ENCODE measurements at regions not wholly inside any gene's neighbourhood (a gene's known extent, or its start where the extent isn't known, plus 50 kb on each side); places are given as distances from the start of the nearest gene placed in this dataset.

DNA sequence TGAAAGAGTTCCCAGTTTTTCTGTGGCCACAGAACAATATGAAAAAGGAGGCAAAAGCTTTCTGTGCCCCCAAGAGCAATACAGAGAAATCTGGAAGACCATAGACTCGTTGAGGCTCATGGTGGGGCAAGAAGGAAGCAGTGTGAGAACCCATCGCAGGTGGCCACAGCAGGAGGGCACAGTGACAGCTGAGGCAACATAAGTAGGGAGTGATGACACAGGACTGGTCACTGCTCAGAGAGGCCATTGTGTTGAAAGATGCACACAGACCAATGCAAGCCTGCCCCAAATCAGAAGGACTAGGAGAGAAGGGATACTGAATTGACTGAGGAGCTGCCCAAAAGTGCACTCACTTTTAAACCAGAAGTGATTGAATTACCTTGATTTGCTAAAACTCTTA, 483.6 kb downstream of the EPHA4 start:
- TF ChIP-seq, protein P1, sequence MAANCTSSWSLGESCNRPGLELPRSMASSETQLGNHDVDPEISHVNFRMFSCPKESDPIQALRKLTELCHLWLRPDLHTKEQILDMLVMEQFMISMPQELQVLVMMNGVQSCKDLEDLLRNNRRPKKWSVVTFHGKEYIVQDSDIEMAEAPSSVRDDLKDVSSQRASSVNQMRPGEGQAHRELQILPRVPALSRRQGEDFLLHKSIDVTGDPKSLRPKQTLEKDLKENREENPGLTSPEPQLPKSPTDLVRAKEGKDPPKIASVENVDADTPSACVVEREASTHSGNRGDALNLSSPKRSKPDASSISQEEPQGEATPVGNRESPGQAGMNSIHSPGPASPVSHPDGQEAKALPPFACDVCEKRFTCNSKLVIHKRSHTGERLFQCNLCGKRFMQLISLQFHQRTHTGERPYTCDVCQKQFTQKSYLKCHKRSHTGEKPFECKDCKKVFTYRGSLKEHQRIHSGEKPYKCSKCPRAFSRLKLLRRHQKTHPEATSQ (tag by site-specific recombination; IDR thresholded peaks at IDR 0.05), result no peak
- TF ChIP-seq ZNF707 (tag by site-specific recombination; IDR thresholded peaks at IDR 0.05) (no peak), ZNF311 (tag by site-specific recombination; IDR thresholded peaks at IDR 0.05; ENCODE audit: borderline replicate concordance) (no peak), ZNF416 (tag by site-specific recombination; IDR thresholded peaks at IDR 0.05) (no peak), ZNF146 (tag by site-specific recombination; IDR thresholded peaks at IDR 0.05) (no peak), ZNF626 (tag by site-specific recombination; IDR thresholded peaks at IDR 0.05) (no peak), ZNF248 (tag by site-specific recombination; IDR thresholded peaks at IDR 0.05) (no peak), ZNF473 (tag by site-specific recombination; IDR thresholded peaks at IDR 0.05) (no peak), ZNF623 (tag by site-specific recombination; IDR thresholded peaks at IDR 0.05) (no peak), ZNF138 (tag by site-specific recombination; IDR thresholded peaks at IDR 0.05; ENCODE audit: borderline replicate concordance) (no peak), ZSCAN30 (tag by site-specific recombination; IDR thresholded peaks at IDR 0.05) (no peak), GLI4 (tag by site-specific recombination; IDR thresholded peaks at IDR 0.05) (no peak), ZNF174 (tag by site-specific recombination; IDR thresholded peaks at IDR 0.05) (no peak), ZNF776 (tag by site-specific recombination; IDR thresholded peaks at IDR 0.05; ENCODE audit: borderline replicate concordance) (no peak), ZNF555 (tag by site-specific recombination; conservative IDR thresholded peaks at IDR 0.05) (no peak), TSHZ1 (tag by site-specific recombination; IDR thresholded peaks at IDR 0.05; ENCODE audit: borderline replicate concordance) (no peak)
- TF ChIP-seq, protein P2, sequence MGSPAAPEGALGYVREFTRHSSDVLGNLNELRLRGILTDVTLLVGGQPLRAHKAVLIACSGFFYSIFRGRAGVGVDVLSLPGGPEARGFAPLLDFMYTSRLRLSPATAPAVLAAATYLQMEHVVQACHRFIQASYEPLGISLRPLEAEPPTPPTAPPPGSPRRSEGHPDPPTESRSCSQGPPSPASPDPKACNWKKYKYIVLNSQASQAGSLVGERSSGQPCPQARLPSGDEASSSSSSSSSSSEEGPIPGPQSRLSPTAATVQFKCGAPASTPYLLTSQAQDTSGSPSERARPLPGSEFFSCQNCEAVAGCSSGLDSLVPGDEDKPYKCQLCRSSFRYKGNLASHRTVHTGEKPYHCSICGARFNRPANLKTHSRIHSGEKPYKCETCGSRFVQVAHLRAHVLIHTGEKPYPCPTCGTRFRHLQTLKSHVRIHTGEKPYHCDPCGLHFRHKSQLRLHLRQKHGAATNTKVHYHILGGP (tag by site-specific recombination; IDR thresholded peaks at IDR 0.05), result no peak
- no peak overlapping the region for H3K27ac ChIP-seq (ENCODE audit: extremely low read depth, low read depth, low read length)
- ChIA-PET POLR2A (no interaction called here), CTCF (no interaction called here)
- no peak overlapping the region for H3K4me3 ChIP-seq (ENCODE audit: low read depth, low read length)
- H3K9me3 ChIP-seq (ENCODE audit: control insufficient read depth, insufficient read depth, low read depth, low read length), result no peaks in the 10 kb centered on the region
- no peaks in the 10 kb centered on the region for H3K36me3 ChIP-seq (ENCODE audit: control insufficient read depth in 2 of 2, insufficient read depth in 1 of 2, low read length in 2 of 2)
- H3K4me1 ChIP-seq (ENCODE audit: control insufficient read depth, insufficient read depth, low read length), result no peaks in the 10 kb centered on the region

DNA sequence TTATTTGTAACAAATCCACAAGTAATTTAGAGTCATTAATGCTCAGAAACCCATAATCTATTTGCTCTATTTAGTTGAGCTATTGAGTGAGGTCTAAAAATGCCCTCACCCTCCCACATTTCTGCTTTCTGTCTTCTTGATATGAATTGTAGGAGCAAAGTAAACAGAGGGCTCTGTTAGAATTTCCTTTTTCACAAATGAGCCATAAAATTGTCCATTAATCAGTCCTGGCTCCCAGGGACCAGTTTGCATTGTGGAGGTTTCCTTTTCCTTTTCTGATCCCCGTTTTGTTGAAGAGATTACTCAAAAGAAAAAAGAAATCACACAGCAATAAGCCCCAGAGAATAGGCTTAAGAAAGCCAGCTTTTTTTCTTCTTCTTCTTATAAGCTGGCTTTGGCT, 476.7 kb downstream of the EPHA4 start:
- ChIA-PET CTCF (no interaction called here), POLR2A (no interaction called here)
- H3K4me3 ChIP-seq (ENCODE audit: low read depth, low read length), result no peak overlapping the region
- no peaks in the 10 kb centered on the region for H3K36me3 ChIP-seq (ENCODE audit: control insufficient read depth in 2 of 2, insufficient read depth in 1 of 2, low read length in 2 of 2)
- H3K9me3 ChIP-seq (ENCODE audit: control insufficient read depth, insufficient read depth, low read depth, low read length), result no peaks in the 10 kb centered on the region
- H3K4me1 ChIP-seq (ENCODE audit: control insufficient read depth, insufficient read depth, low read length), result peaks cover 8% of the 10 kb centered on the region
- TF ChIP-seq ZNF488 (tag by site-specific recombination; IDR thresholded peaks at IDR 0.05) (no peak), ZNF169 (tag by site-specific recombination; IDR thresholded peaks at IDR 0.05) (no peak), ZNF157 (tag by site-specific recombination; IDR thresholded peaks at IDR 0.05) (no peak), KLF1 (tag by site-specific recombination; IDR thresholded peaks at IDR 0.05) (no peak), ZNF23 (tag by site-specific recombination; IDR thresholded peaks at IDR 0.05; ENCODE audit: borderline replicate concordance) (no peak), ZNF670 (tag by site-specific recombination; IDR thresholded peaks at IDR 0.05; ENCODE audit: low read depth) (no peak), HOXC10 (CRISPR knock-in tag; IDR thresholded peaks at IDR 0.05) (no peak), ZNF473 (tag by site-specific recombination; IDR thresholded peaks at IDR 0.05) (no peak), KLF7 (tag by site-specific recombination; IDR thresholded peaks at IDR 0.05; ENCODE audit: borderline replicate concordance) (no peak), SP3 (tag by site-specific recombination; IDR thresholded peaks at IDR 0.05) (no peak)
- H3K27ac ChIP-seq (ENCODE audit: extremely low read depth, low read depth, low read length), result no peak overlapping the region
